Right atrium auricular region (tissue), 2 donors: ENCODE measurements at regions not wholly inside any gene's neighbourhood (a gene's known extent, or its start where the extent isn't known, plus 50 kb on each side); places are given as distances from the start of the nearest gene placed in this dataset.

Source experiments
- DNase-seq: peaks from one replicate; pipeline ENCODE4 v3.0.0-alpha.2; 2019; ENCODE audit warnings: low spot score
- H3K27ac ChIP-seq, 2 donors: fragments of 200-600 bp; sonication (generic); 1 replicate in 1 of 2; 2 replicates in 1 of 2; pipeline ENCODE4 v1.5.1; 2016 to 2019
- H3K27me3 ChIP-seq, 2 donors: fragments of 200-600 bp; sonication (generic); one replicate each; pipeline versions ENCODE4 v1.5.1 to v1.6.0; 2017 to 2019
- H3K36me3 ChIP-seq: fragments of 200-600 bp; sonication (generic); one replicate; pipeline ENCODE4 v1.5.1; 2016
- H3K4me1 ChIP-seq, 2 donors: fragments of 200-600 bp; sonication (generic); one replicate each; pipeline versions ENCODE4 v1.5.1 to v1.6.0; 2017 to 2019
- H3K4me3 ChIP-seq, 2 donors: fragments of 200-600 bp; sonication (generic); 1 replicate in 1 of 2; 2 replicates in 1 of 2; pipeline ENCODE4 v1.5.1; 2017 to 2019; ENCODE audit warnings: mild to moderate bottlenecking in 1 of 2, moderate library complexity in 1 of 2
- H3K9me3 ChIP-seq, 2 donors: fragments of 200-600 bp; sonication (generic); one replicate each; pipeline ENCODE4 v1.5.1; 2019
- CTCF ChIP-seq, 2 donors: fragments of 200-600 bp; sonication (generic); IDR thresholded peaks; one replicate each; pipeline ENCODE4 v1.5.1; 2019; ENCODE audit warnings: antibody characterized with exemption in 2 of 2

- no peaks in the 10 kb centered on the region for H3K4me1 ChIP-seq
- TF ChIP-seq CTCF (IDR thresholded peaks at IDR 0.05): no peak
- DNase-seq: no peak
- no peak overlapping the region for H3K27ac ChIP-seq
- no peaks in the 10 kb centered on the region for H3K9me3 ChIP-seq
- no peaks in the 10 kb centered on the region for H3K27me3 ChIP-seq
- no peak overlapping the region for H3K4me3 ChIP-seq
- H3K36me3 ChIP-seq: no peaks in the 10 kb centered on the region
These were observed 54.1 kb upstream of the DTNBP1 start for GRCh38 chr6:15716889-15717288.

GRCh38 chr6:15715851-15716250, 53.0 kb upstream of the DTNBP1 start:
- H3K27me3 ChIP-seq: no peaks in the 10 kb centered on the region
- no peak for TF ChIP-seq CTCF (IDR thresholded peaks at IDR 0.05)
- DNase-seq: no peak
- no peaks in the 10 kb centered on the region for H3K9me3 ChIP-seq
- H3K36me3 ChIP-seq: no peaks in the 10 kb centered on the region
- no peak overlapping the region for H3K27ac ChIP-seq
- no peak overlapping the region for H3K4me3 ChIP-seq
- no peaks in the 10 kb centered on the region for H3K4me1 ChIP-seq

GRCh38 chr6:15715060-15715459, 52.2 kb upstream of the DTNBP1 start:
- H3K9me3 ChIP-seq: no peaks in the 10 kb centered on the region
- no peaks in the 10 kb centered on the region for H3K27me3 ChIP-seq
- no peaks in the 10 kb centered on the region for H3K36me3 ChIP-seq
- no peak overlapping the region for H3K27ac ChIP-seq
- no peak overlapping the region for H3K4me3 ChIP-seq
- DNase-seq: no peak
- no peaks in the 10 kb centered on the region for H3K4me1 ChIP-seq
- no peak for TF ChIP-seq CTCF (IDR thresholded peaks at IDR 0.05)

- DNase-seq: no peak
- no peaks in the 10 kb centered on the region for H3K36me3 ChIP-seq
- TF ChIP-seq CTCF (IDR thresholded peaks at IDR 0.05): no peak
- H3K4me3 ChIP-seq: no peak overlapping the region
- H3K27ac ChIP-seq: no peak overlapping the region
- no peaks in the 10 kb centered on the region for H3K4me1 ChIP-seq
- no peaks in the 10 kb centered on the region for H3K27me3 ChIP-seq
- H3K9me3 ChIP-seq: no peaks in the 10 kb centered on the region
These were observed 51.8 kb upstream of the DTNBP1 start for GRCh38 chr6:15714658-15715057.

GRCh38 chr6:15713325-15713724, 50.5 kb upstream of the DTNBP1 start:
- no peak overlapping the region for H3K27ac ChIP-seq
- H3K27me3 ChIP-seq: no peaks in the 10 kb centered on the region
- no peak for DNase-seq
- H3K36me3 ChIP-seq: no peaks in the 10 kb centered on the region
- H3K4me3 ChIP-seq: no peak overlapping the region
- H3K4me1 ChIP-seq: no peaks in the 10 kb centered on the region
- no peak for TF ChIP-seq CTCF (IDR thresholded peaks at IDR 0.05)
- no peaks in the 10 kb centered on the region for H3K9me3 ChIP-seq

GRCh38 chr6:15712797-15713196, 50.0 kb upstream of the DTNBP1 start:
- no peak overlapping the region for H3K4me3 ChIP-seq
- DNase-seq: no peak
- no peak for TF ChIP-seq CTCF (IDR thresholded peaks at IDR 0.05)
- H3K27me3 ChIP-seq: no peaks in the 10 kb centered on the region
- H3K9me3 ChIP-seq: no peaks in the 10 kb centered on the region
- no peaks in the 10 kb centered on the region for H3K36me3 ChIP-seq
- no peak overlapping the region for H3K27ac ChIP-seq
- no peaks in the 10 kb centered on the region for H3K4me1 ChIP-seq
